Activated CD8-positive, alpha-beta memory T cell treated with anti-CD3 and anti-CD28 coated beads, Interleukin-2, amount 10 ng/mL, durations not matched to agents 7 days and 5 days (primary cell): ENCODE measurements at regions not wholly inside any gene's neighbourhood (a gene's known extent, or its start where the extent isn't known, plus 50 kb on each side); places are given as distances from the start of the nearest gene placed in this dataset.
"Not testable (repeated sequence)": the region's sequence is repeated elsewhere in the genome, so short reads cannot be mapped to it uniquely, and the experiment has no call there.

Source experiments
- ATAC-seq: fragments of 150-1000 bp; cut with Tn5 transposase; one replicate; pipeline ENCODE4 v1.10.0; 2021; ENCODE audit warnings: moderate library complexity
- CTCF ChIA-PET: fragments of 350-600 bp; sonication (Branson Sonifier 250); formaldehyde crosslinking; loops from one replicate; lab custom pipeline; 2021; ENCODE audit warnings: antibody characterized with exemption; lab: Charles Lee
- DNase-seq: peaks from one replicate; pipeline ENCODE4 v3.0.0-alpha.2; 2020
- H3K27ac Mint-ChIP-seq: one replicate; pipeline ENCODE4 v1.8.0; 2021; ENCODE audit warnings: mild to moderate bottlenecking, mixed read lengths
- H3K27me3 Mint-ChIP-seq: one replicate; pipeline ENCODE4 v1.8.0; 2021; ENCODE audit warnings: mixed read lengths
- H3K36me3 Mint-ChIP-seq: one replicate; pipeline ENCODE4 v1.8.0; 2021; ENCODE audit warnings: mild to moderate bottlenecking, mixed read lengths
- H3K4me1 Mint-ChIP-seq: one replicate; pipeline ENCODE4 v1.8.0; 2021; ENCODE audit warnings: mixed read lengths
- H3K4me3 Mint-ChIP-seq: one replicate; pipeline ENCODE4 v1.8.0; 2021; ENCODE audit warnings: mild to moderate bottlenecking, moderate library complexity, mixed read lengths
- H3K9me3 Mint-ChIP-seq: one replicate; pipeline ENCODE4 v1.8.0; 2022; ENCODE audit warnings: low read depth, mixed read lengths

DNA sequence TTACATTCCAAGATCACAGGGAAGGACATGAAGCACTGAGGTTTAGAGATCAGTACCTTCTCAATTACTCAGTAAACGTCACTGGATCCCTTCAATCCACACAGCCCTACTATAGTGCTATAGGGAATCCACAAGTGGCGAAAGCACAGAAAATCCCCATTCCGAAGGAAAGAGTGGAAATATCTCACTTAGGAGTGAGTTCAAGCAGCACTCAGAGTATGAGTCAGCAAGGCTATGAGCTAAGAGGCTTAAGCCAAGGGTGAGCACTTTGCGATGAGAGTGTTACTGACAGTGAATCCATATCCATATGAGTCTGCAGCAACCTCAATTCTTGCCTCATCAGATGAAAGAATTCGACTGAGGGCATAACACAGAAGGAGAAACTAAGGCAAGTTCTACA, 165.1 kb downstream of the VSIG4 start:
- H3K4me1 Mint-ChIP-seq, result peaks cover 26% of the 10 kb centered on the region
- H3K36me3 Mint-ChIP-seq, result peaks cover 1% of the 10 kb centered on the region
- no peak overlapping the region for H3K27ac Mint-ChIP-seq
- no peaks in the 10 kb centered on the region for H3K27me3 Mint-ChIP-seq
- no peak for DNase-seq
- H3K4me3 Mint-ChIP-seq, result no peak overlapping the region
- H3K9me3 Mint-ChIP-seq, result no peaks in the 10 kb centered on the region
- CTCF ChIA-PET, result no interaction called here
- no peak for ATAC-seq

DNA sequence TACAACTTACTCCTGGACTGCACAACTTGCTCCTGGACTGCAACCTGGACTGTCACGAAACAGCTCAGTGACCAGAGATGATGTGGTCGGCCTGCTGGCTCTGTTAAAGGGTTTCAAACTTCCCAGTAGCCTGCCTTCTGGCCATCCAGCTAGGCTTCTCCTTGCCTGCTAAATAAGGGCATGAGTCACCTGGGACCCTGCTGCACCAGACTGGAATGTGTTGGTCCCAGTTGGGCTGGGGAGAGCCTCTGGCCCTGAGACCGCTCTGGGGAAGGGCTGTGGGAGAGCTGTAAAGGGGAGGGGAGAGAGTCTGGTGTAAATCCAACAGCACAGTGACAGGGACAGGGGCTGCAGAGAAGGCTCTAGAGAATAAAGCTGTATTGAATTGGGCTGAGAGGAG, 165.8 kb downstream of the VSIG4 start:
- Mint-ChIP-seq H3K4me1 (peaks cover 26% of the 10 kb centered on the region), H3K27me3 (no peaks in the 10 kb centered on the region), H3K36me3 (peaks cover 1% of the 10 kb centered on the region), H3K4me3 (no peak overlapping the region), H3K27ac (no peak overlapping the region), H3K9me3 (no peaks in the 10 kb centered on the region)
- DNase-seq (no peak), ATAC-seq (no peak)
- CTCF ChIA-PET, result no interaction called here

DNA sequence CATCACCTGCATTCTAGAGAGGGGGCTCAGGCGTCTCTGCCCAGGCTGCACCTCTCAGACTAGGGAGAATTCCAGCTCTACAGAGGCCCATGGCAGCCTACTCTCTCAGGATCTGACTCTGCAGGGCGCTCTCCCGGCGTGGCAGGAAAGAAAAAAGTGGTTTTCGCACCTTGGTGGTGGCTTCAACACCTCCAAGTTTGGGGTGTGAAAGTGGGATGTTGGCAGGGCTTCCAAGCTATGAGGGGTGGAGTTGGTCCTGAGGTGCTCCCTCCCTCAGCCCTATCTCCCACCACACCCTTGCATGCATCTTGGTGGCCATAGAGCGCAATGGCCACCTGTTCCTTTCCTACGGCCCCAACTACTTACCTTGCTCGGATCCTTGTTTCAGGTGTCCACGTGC, 166.5 kb downstream of the VSIG4 start:
- Mint-ChIP-seq H3K27ac (no peak overlapping the region), H3K4me3 (no peak overlapping the region), H3K9me3 (no peaks in the 10 kb centered on the region), H3K36me3 (peaks cover 1% of the 10 kb centered on the region), H3K4me1 (peaks cover 26% of the 10 kb centered on the region), H3K27me3 (no peaks in the 10 kb centered on the region)
- ATAC-seq (no peak), DNase-seq (no peak)
- CTCF ChIA-PET, result no interaction called here

DNA sequence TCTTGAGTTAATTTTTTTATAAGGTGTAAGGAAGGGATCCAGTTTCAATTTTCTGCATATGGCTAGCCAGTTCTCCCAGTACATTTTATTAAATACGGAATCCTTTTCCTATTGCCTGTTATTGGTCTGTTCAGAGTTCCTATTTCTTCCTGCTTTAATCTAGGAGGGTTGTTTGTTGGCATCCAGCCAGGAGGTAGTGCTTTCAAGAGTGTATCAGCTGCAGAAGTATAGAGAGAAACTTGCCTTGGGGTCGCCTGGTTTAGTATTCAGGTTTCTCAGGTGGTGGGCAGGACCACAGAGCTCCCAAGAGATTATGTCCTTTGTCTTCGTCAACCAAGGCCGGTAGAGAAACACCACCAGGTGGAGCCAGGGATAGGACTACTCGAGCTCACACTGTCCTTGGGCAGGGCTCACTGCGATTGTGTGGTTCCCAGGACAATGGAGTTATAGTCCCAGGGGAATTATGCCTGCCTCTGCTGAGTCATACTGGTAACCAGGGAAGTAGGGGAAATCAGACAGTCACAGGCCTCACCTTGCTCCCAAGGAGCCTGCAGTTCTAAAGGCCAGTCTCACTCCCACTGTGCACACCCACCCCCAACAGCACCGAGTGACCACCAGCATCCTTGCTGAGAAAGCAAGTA, 168.1 kb downstream of the VSIG4 start:
- Mint-ChIP-seq H3K36me3 (peaks cover 1% of the 10 kb centered on the region), H3K27ac (no peak overlapping the region), H3K4me1 (peaks cover 33% of the 10 kb centered on the region), H3K4me3 (no peak overlapping the region), H3K27me3 (no peaks in the 10 kb centered on the region), H3K9me3 (peaks cover 3% of the 10 kb centered on the region)
- no peak for ATAC-seq
- no peak for DNase-seq
- CTCF ChIA-PET, result interaction anchor here (0.6 kb wide), 1 partner anchor 202 kb away, joined by 3 read pairs; no protein-coding TSS in a partner anchor

DNA sequence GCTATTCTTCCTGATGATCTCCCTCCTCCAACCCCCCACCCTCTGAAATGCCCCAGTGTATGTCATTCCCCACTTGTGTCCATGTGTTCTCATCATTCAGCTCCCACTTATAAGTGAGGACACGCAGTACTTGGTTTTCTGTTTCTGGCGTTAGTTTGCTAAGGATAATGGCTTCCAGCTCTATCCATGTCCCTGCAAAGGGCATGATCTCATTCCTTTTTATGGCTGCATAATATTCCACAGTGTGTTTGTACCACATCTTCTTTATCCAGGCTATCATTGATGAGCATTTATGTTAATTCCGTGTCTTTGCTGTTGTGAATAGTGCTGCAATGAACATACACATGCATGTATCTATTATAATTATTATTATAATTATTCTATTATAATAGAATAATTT, 169.3 kb downstream of the VSIG4 start:
- H3K36me3 Mint-ChIP-seq, DNase-seq, H3K9me3 Mint-ChIP-seq, CTCF ChIA-PET, H3K27ac Mint-ChIP-seq, ATAC-seq, H3K27me3 Mint-ChIP-seq, H3K4me3 Mint-ChIP-seq: not testable (repeated sequence)
- peaks cover 45% of the 10 kb centered on the region for H3K4me1 Mint-ChIP-seq

DNA sequence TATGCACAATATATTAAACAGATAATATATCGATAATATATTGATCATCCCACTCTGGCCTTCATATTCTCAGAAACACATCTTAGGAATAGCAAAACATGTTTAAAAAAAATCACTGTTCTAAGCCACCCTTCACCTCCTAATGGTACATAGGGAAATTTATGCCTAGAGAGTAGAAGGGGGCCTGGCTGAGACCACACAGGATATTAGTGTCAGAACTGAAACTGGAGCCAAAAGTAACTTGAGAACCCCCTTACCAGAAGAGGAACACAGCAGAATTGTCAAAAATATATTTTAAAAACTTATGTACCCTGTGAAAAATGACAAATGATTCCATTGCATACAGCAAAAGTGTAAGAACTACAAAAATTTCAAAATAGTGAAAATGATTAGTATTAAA, 173.1 kb downstream of the VSIG4 start:
- Mint-ChIP-seq H3K4me3 (no peak overlapping the region), H3K4me1 (peaks cover 44% of the 10 kb centered on the region), H3K27ac (peak overlapping the region; percentile 78), H3K9me3 (peaks cover 3% of the 10 kb centered on the region), H3K27me3 (no peaks in the 10 kb centered on the region), H3K36me3 (peaks cover 3% of the 10 kb centered on the region)
- ATAC-seq (no peak), DNase-seq (no peak)
- CTCF ChIA-PET, result no interaction called here

- ATAC-seq (peak; percentile 96), DNase-seq (peak; percentile 68)
- Mint-ChIP-seq H3K4me3 (no peak overlapping the region), H3K9me3 (peaks cover 3% of the 10 kb centered on the region), H3K27ac (peak overlapping the region; percentile 82), H3K36me3 (peaks cover 3% of the 10 kb centered on the region), H3K4me1 (peaks cover 48% of the 10 kb centered on the region), H3K27me3 (no peaks in the 10 kb centered on the region)
- CTCF ChIA-PET, result no interaction called here
Measured at GRCh38 chrX:65866146-65866545, 173.7 kb downstream of the VSIG4 start.

- Mint-ChIP-seq H3K27me3 (no peaks in the 10 kb centered on the region), H3K27ac (no peak overlapping the region), H3K9me3 (peaks cover 3% of the 10 kb centered on the region), H3K4me1 (peaks cover 60% of the 10 kb centered on the region), H3K4me3 (no peak overlapping the region), H3K36me3 (peaks cover 3% of the 10 kb centered on the region)
- DNase-seq, result no peak
- ATAC-seq, result no peak
- CTCF ChIA-PET, result no interaction called here
Measured at GRCh38 chrX:65862638-65863037, 177.2 kb downstream of the VSIG4 start.

DNA sequence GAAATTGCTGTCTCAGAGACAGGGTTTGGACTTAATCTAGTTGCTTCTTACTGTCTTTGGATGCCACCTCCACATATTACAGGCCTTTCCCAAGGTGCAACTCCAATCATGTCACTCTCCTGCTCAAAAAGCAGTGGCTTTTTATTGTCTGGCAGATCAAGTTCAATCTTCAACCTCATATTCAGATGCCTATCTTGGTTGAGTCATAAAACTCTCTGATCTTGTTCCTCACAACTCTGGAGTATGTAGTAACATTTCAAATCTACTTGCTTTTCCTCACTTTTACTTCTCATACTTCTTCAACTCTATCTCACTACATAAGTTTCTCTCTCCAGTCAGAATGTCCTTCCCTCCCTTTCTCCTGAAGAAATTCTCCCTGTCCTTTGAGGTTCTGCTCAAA, 180.6 kb downstream of the VSIG4 start:
- ATAC-seq, result peak; percentile 20
- H3K9me3 Mint-ChIP-seq, result peaks cover 6% of the 10 kb centered on the region
- no peak overlapping the region for H3K27ac Mint-ChIP-seq
- DNase-seq, result no peak
- H3K27me3 Mint-ChIP-seq, result no peaks in the 10 kb centered on the region
- peaks cover 7% of the 10 kb centered on the region for H3K36me3 Mint-ChIP-seq
- H3K4me3 Mint-ChIP-seq, result no peak overlapping the region
- CTCF ChIA-PET, result no interaction called here
- H3K4me1 Mint-ChIP-seq, result peaks cover 39% of the 10 kb centered on the region

GRCh38 chrX:65854437-65854836, 185.4 kb downstream of the VSIG4 start:
- H3K4me3 Mint-ChIP-seq, H3K4me1 Mint-ChIP-seq, H3K27me3 Mint-ChIP-seq, H3K9me3 Mint-ChIP-seq, H3K27ac Mint-ChIP-seq, ATAC-seq, CTCF ChIA-PET, H3K36me3 Mint-ChIP-seq, DNase-seq: not testable (repeated sequence)

GRCh38 chrX:65851306-65851705, 183.9 kb downstream of the MSN start:
- H3K4me3 Mint-ChIP-seq, H3K9me3 Mint-ChIP-seq, H3K27me3 Mint-ChIP-seq, H3K27ac Mint-ChIP-seq, H3K4me1 Mint-ChIP-seq, ATAC-seq, DNase-seq, H3K36me3 Mint-ChIP-seq, CTCF ChIA-PET: not testable (repeated sequence)

DNA sequence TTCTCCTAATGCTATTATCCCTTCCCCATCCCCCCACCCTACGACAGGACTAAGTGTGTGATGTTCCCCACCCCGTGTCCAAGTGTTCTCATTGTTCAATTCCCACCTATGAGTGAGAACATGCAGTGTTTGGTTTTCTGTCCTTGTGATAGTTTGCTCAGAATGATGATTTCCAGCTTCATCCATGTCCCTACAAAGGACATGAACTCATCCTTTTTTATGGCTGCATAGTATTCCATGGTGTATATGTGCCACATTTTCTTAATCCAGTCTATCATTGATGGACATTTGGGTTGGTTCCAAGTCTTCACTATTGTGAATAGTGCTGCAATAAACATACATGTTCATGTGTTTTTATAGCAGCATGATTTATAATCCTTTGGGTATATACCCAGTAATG, 183.4 kb downstream of the MSN start:
- DNase-seq, CTCF ChIA-PET, H3K27ac Mint-ChIP-seq, H3K4me1 Mint-ChIP-seq, H3K27me3 Mint-ChIP-seq, H3K4me3 Mint-ChIP-seq, H3K9me3 Mint-ChIP-seq, H3K36me3 Mint-ChIP-seq, ATAC-seq: not testable (repeated sequence)

- Mint-ChIP-seq H3K4me1 (peaks cover 2% of the 10 kb centered on the region), H3K27ac (no peak overlapping the region), H3K27me3 (no peaks in the 10 kb centered on the region), H3K4me3 (no peak overlapping the region), H3K36me3 (no peaks in the 10 kb centered on the region), H3K9me3 (no peaks in the 10 kb centered on the region)
- CTCF ChIA-PET, result no interaction called here
- ATAC-seq (no peak), DNase-seq (no peak)
Measured at GRCh38 chrX:65846974-65847373, 179.5 kb downstream of the MSN start.

- Mint-ChIP-seq H3K9me3 (no peaks in the 10 kb centered on the region), H3K4me3 (no peak overlapping the region), H3K36me3 (no peaks in the 10 kb centered on the region), H3K27ac (no peak overlapping the region), H3K27me3 (no peaks in the 10 kb centered on the region), H3K4me1 (peaks cover 12% of the 10 kb centered on the region)
- no peak for ATAC-seq
- DNase-seq, result no peak
- CTCF ChIA-PET, result no interaction called here
Measured at GRCh38 chrX:65841263-65841662, 173.8 kb downstream of the MSN start.

GRCh38 chrX:65838674-65839073, 171.2 kb downstream of the MSN start:
- DNase-seq, result no peak
- peaks cover 12% of the 10 kb centered on the region for H3K4me1 Mint-ChIP-seq
- no peaks in the 10 kb centered on the region for H3K27me3 Mint-ChIP-seq
- H3K27ac Mint-ChIP-seq, result no peak overlapping the region
- ATAC-seq, result no peak
- H3K4me3 Mint-ChIP-seq, result no peak overlapping the region
- H3K36me3 Mint-ChIP-seq, result no peaks in the 10 kb centered on the region
- H3K9me3 Mint-ChIP-seq, result no peaks in the 10 kb centered on the region
- CTCF ChIA-PET, result no interaction called here
